GM18861 (cell line): ENCODE measurements at regions not wholly inside any gene's neighbourhood (a gene's known extent, or its start where the extent isn't known, plus 50 kb on each side); places are given as distances from the start of the nearest gene placed in this dataset.
"Not testable (repeated sequence)": the region's sequence is repeated elsewhere in the genome, so short reads cannot be mapped to it uniquely, and the experiment has no call there.

Experiments
- ATAC-seq: cut with Tn5 transposase; IDR thresholded peaks from one replicate; pipeline ENCODE4 v1.9.1; 2021; ENCODE audit not compliant: unreplicated experiment

DNA sequence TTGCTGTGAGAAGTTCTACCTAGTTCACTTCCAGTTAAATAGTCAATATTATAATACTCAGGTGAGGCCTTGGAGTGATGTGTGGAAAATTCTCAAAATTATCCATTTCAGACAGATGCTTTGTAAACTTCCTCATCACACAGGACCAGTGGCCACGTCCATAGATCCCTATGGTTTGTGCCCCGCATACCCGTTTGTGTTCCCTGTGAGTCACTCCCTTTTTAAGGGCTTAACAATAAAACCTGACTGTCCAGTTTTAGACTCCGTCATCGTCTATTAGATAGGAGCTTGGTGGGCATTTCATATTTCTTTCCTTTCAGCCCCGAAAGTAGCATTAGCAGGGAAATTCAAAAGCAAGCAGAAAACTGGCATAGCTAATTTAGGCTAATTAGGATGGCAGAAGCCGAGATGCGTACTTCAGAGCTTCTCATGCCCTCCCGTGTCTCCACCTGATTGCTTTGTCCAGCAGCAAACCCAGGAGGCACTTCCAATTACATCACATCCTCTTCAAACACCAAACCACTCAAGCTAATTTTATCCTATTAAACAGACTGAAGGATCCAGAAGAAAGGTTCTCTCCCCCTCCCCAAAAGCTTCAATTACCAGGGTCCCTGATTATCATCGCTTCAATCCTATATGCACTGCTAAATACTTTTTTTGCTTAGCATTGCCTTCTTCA lies 186.6 kb upstream of the OTX2 start:
- ATAC-seq: no peak

DNA sequence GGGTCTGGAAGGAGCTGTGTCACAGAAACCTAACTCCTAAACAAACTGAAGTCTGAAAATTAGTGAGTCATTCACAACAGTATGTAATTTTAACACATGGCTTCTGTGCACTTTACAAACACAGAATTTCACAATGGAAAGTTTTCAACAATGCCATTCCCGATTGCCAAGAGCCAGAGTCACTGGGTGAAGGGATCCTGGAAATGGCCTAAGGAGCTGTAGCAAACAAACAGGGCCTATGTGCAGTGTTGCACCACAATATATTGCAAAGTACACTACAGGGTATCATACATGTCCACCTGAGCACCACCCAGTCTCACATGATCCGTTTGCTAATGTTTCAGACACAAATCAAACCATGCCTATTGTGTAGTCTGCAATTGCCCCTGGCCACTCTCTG lies 184.7 kb upstream of the OTX2 start:
- ATAC-seq: no peak

DNA sequence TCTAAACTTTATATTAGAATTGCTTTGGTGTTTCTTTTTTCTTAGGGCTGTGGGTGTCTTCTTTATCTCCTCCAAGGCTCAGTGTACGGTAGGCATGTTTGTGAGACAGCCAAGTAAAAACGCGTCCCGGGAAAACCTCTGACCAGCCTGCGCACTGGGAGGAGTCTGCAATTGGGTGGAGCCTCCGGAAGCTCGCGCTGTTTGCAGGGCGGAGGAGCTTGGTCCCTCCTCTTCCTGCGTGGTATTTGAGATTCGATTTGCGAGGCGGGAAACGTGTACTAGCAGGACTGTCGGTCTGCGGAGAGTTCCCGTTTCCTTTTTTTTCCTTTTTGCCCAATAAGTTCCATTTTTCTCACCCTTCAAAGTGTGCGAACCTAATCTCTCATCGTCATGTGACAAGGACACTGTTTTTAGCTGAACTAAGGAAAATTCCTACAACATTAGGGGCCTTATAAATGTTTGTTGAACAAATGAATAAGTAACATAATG lies 182.1 kb upstream of the OTX2 start:
- ATAC-seq: no peak

DNA sequence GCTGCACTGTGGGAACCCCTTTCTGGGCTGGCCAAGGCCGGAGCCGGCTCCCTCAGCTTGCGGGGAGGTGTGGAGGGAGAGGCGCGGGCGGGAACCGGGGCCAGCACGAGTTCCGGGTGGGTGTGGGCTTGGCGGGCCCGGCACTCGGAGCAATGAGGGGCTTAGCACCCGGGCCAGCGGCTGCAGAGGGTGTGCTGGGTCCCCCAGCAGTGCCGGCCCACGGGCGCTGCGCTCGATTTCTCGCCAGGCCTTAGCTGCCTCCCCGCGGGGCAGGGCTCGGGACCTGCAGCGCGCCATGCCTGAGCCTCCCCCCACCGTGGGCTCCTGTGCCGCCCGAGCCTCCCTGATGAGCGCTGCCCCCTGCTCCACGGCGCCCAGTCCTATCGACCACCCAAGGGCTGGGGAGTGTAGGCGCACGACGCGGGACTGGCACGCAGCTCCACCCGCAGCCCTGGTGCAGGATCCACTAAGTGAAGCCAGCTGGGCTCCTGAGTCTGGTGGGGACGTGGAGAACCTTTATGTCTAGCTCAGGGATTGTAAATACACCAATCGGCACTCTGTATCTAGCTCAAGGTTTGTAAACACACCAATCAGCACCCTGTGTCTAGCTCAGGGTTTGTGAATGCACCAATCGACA lies 180.8 kb upstream of the OTX2 start:
- not testable (repeated sequence) for ATAC-seq

DNA sequence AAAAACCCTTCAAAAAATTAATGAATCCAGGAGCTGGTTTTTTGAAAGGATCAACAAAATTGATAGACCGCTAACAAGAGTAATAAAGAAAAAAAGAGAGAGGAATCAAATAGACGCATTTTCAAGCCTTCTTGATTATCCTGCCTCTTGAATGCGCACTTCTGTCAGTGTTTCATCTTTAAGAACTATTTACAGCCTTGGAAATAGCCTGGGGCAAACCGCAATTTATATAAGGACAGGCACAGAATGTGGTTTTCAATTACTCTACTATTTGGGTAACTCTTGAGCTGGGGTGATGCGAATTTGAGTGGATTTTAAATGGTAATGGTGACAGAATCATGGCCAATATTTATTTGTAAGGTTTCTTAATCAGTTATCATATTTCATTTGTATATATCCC lies 179.1 kb upstream of the OTX2 start:
- no peak for ATAC-seq

DNA sequence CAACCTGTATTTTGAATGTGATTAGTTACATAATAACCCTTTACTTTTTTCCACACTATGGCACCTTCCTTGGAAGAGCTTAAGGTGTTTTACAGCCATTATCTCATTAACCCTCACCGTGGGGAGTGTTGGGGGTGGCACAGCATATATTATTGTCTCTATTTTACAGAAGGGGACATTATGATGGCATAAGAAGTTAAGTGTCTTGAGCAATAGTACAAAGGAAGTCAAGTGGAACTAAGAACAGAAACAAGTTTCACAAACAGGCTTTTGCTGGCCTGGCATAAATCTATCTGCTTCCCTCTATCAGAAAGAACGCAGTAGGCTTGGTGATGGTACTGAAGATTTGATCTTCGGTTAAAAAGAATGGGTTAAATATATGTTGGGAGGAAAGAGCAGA lies 169.7 kb upstream of the OTX2 start:
- ATAC-seq: no peak

DNA sequence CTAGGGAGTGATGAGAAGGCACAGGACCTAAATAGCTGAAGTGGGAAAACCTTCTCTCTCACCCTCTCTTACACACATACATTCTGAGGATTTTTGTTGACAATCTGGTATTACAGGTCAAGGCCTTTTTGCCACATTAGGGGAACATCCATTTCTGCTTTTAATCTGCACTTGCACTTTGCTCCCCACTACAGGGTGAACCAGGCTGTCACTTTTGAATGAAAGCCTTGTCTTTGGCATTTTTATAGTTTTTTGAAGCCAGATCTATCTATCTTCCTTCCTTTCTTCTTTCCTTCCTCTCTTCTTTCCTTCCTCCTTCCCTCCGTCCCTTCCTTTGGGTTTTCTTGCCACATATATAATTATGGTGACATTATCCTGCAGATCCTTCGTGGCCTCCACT lies 165.9 kb upstream of the OTX2 start:
- ATAC-seq: no peak

DNA sequence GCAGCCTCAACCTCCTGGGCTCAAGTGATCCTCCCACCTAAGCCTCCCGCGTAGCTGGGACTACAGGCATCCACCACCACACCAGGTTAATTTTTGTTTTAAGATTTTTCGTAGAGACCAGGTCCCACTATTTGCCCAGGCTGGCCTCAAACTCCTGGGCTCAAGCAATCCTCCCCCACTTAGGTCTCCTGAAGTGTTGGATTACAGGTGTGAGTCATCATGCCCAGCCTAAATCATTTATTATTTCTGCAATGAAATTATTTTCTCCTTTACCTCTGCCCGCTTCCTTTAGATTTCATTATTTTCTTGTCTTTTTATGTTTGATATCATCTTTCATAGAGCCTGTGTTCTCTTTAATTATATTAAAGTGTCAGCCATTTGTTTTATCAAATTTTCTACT lies 165.2 kb upstream of the OTX2 start:
- ATAC-seq: no peak

DNA sequence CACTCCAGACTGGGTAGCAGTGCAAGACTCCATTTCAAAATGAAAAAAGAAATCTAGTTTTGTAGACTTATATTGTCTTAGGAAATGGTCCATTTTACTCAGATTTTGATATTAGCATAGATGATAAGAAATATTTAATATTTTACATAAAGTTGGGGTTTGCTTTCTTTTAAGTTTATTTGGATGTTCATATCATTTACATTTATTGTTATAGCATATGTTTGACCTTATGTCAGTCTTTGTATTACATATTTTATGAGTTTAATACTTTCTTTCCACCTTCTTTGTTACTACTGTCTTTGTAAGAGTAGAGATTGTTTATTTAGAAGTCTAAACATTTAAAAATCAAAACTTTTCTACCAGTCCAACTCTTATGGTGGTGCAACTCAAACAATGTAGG lies 162.7 kb upstream of the OTX2 start:
- ATAC-seq: no peak

DNA sequence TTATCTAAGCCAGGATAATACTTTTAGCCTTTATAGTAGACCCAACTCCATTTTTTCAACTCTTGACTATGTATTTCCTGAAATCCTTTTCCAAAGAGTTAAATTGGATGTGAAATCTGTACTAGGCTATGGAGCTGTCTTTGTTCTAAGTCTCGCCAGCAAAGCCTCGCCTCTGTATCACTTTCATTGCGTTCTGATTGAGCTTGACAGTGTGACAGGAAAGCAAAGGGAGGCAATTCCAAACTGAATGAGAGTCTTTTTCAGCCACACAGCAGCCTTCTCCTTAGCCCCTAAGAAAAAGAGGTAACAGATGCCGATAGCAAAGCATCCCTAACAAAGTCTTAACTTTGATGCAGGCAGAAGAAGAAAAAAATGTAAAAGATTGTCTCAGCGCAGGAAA lies 154.6 kb upstream of the OTX2 start:
- no peak for ATAC-seq

DNA sequence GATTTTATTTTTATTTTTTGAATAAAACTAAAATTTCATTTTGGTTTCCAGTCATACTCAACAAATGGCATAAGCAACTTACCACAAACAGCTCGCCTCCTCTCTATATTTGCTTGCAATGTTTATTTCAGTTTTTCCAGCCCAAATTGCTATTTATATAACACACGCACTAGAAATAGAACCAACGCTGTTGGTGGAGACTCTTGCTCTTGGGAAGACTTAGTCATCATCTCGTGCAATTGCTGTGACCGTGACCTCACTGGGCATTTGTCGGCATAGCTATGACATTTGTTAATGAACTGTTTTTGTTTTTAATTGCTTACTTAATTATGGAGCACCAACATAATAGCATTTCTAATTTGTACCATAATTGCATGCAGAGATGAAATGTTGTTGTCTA lies 153.1 kb upstream of the OTX2 start:
- no peak for ATAC-seq

DNA sequence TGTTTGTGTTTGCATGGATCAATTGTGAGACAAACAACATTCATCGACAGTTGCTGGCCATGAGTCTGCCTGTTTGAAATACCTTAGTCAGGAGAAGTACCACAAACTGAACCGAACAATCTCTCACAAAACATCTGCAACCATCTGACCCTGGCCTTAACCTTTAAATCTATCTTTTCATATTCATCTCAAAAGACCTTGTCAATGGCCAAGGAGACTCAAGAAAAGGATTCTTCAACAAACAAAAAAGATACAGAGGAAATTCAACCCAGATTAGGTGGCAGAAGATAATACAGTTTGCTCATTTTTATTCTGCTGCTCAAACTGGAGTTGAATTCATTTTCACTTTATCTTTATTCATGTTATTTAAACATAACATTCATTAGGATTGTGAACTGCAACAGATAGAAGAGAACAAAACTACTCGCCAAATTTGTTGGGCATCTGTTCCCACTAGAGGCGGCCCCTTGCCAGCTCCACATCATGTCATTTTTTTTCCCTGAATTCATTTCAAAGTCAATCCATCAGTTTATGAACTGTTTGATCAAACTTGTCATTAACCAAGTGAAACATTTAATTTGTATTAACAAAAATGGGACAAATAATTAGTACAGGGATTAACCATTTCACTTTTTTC lies 152.3 kb upstream of the OTX2 start:
- no peak for ATAC-seq

DNA sequence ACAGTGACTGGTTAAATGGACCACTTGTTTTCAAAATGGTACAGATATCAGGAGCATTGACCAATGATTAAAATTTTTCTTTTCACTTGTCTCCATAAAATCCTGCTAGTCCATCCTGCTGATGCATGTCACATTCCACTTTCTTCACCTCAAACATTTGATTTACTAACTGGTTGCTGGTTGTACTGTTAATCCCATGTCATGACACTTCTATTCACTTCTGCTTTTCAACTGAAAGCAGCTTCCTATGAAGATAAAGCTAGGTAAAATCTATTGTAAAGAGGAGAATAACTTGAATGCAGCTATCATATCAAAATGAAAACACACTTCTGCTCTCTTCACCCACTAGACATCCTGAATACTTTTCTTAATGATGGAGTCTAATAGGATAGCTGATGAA lies 149.6 kb upstream of the OTX2 start:
- ATAC-seq: no peak

DNA sequence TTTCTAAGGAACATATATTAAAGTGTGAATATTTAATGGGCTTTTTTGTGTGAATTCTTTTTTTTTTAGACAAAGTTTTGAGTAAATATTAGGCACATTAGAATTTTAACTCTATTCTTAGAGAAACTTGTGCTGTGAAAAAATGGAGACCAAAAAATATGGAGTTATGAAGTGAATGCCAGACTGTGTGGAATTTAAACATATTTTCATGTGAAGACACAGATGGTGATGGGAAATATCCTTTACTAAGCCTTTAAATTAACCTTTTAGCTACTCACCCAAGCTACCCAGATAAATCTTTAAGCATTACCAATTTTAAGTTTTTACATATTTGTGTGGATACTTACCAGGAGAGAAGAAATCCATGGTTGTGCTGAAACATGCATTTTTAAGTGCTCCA lies 148.8 kb upstream of the OTX2 start:
- ATAC-seq: no peak

DNA sequence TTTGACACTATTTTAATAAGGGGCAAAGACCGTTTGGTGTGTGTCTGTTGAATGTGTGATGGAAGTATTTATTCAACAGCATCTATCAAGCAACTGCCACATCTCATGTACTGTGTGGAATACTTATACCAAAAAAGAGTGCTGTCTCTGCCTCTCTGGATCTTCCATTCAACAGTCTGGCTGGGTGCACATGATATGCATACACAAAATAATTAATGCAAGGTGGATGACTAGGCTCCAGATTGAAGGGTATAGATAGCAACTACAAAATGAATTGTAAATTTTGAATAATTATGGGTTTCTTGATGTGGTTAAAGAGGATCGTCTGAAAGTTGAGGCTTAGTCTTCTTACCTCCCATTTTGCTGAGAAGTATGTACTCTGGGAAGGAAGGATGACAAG lies 145.9 kb upstream of the OTX2 start:
- ATAC-seq: no peak

DNA sequence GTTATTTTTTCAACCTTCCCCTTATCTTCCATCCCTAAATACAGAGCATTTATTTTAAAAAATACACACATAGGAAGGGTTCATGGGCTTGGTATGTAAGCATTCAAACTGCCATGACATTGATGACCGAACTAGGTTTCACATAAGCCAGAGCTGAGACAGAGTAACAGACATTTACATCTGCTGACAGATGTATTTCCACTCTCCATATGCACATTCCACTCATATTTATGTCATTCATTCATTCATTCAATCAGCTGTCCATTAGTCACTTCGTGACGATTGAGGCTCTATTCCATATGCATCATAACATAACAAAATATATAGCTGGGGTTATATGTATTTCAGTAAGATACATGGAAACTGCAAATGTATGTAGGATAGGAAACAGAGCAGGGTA lies 145.5 kb upstream of the OTX2 start:
- no peak for ATAC-seq

DNA sequence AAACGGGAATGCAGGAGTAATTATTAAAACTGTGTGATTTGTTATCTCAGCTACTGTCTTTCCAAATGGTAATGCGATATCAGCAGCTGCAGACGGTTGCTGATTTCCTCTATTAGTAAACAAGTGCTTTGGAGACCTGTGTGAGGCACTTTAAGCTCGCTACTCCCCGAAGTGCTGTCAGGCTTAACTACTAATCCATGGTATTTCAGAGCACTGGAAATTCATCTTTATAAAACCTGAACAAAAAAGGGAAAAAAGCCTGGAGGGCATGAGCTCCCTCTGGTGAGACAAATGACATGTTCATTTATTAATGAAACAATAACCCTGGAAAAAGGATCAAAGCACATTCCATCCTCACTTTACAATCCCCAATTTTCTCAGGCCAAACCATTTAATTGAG lies 143.6 kb upstream of the OTX2 start:
- ATAC-seq: no peak

DNA sequence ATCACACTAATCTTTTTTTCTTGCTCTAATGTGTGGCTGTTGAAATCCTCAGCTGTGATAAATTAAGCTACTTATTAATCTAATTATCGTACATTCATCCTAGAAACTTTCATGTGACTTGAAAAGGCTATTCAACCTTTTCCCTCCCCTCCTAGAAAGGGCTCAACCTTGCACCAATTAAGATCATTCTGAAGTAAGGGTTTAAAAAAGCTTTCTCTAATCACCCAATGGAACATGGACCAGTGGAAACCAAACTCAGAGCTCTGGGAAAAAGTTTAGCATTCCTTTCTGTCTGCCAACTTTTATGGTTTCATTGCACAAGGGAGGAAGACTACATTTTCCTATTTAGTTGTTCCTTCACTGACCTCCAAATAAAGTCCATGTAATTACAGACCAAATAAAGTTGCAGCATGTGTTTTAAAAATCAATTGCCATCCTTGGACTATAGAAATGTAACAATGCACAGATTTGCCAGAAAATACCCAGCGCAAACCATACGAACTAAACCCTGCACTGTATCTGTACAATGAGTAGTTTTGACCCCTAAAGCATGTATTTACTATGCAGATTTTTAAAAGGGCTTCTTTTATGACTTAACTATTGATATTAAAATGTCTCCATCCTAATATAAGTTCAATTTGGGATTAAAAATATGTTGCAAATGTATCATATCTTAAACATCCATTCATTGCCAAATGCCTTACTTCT lies 142.6 kb upstream of the OTX2 start:
- no peak for ATAC-seq

DNA sequence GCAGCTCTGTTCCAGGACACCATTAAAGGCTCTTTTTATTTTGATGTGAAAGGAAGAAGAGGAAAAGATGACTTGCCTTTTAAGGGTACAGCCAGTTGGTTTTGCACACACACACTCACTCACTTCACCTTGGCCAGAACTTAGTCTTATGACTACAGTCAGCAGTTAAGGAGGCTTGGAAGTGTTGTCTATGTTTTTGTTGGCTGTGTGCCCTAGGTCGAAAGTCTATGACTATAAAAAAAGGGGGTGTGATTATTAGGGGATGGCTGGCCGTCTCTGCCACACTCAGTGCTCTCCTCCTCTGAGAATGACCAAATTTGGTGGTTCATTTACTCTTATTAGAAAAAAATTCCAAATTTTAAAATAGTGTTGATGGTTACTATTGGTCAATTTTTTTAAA lies 139.5 kb upstream of the OTX2 start:
- no peak for ATAC-seq

DNA sequence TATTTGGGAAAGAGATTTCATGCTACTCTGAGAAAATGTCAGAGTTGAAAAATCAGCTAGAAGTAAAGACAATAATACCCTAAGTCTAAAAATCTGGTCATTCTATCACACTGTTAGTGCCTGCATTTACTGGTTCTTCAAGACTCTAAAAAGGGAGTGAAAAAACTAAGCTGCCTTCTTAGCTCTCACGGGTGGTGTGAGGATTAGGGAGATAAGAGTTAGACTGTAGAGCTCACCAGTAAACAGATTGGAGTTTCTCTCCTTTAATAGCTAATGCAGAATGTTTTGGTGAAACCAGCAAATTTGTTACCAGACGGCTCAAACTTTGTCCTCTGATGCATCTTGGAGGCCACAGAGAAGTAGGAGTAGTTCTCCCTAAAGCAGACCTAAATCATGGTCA lies 135.0 kb upstream of the OTX2 start:
- ATAC-seq: no peak

DNA sequence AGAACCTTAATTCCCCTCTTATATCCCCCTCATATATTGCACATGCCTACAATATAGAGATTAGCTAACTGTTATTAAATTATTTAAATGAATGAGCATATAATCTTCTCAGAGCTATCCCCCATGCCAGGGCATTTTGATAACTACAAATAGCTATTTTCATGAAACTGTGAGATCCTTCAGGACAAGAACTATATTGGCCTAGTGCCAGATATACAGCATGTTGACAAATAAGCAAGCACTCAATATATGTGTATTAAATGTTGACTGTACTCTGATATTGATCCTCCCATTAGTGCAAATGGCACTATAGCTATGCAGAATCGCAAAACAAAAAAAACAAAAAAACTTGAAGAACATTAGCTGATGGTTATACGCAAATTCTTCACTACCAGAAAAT lies 134.1 kb upstream of the OTX2 start:
- ATAC-seq: no peak

DNA sequence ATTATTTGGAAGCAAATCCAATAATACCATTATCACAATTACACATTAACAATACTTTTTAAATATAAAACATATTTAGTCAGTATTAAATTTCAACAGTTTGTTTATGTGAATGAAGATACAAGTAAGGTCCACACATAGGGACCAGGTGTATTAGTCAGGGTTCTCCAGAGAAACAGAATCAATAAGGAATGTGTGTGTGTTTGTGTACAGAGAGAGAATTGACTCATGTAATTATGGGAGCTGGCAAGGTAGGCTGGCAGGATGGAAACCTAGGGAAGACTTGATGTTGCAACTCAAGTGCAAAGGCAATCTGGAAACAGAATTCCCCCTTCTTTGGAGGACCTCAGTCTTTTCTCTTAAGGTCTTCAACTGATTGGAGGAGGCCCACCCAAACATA lies 123.2 kb upstream of the OTX2 start:
- no peak for ATAC-seq
